ENCODE measurements at regions not wholly inside any gene's neighbourhood (a gene's known extent, or its start where the extent isn't known, plus 50 kb on each side); places are given as distances from the start of the nearest gene placed in this dataset.

DNA sequence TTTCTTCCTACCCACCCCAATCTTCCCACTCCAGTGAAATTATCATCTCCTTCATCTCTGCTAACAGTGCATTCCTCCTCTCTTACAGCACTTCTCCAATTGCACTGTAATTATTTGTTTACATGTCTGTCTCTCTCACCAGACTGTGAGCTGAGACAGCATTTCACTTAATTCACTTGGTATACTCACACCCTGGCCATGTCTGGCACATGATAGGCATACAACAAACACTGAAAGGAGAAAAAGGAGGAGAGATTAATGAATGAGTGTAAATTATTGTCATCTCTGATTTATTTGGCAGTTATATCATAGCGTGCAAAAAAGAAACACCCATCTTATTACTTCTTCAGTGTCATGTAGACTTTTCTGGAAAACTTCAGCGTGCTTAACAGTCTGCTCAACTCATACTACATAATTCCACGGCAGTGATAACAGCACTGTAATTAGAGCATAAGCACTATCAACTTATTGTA is 452.3 kb downstream of the ADAMTS20 start (continued):
- TF ChIP-seq, protein P1, sequence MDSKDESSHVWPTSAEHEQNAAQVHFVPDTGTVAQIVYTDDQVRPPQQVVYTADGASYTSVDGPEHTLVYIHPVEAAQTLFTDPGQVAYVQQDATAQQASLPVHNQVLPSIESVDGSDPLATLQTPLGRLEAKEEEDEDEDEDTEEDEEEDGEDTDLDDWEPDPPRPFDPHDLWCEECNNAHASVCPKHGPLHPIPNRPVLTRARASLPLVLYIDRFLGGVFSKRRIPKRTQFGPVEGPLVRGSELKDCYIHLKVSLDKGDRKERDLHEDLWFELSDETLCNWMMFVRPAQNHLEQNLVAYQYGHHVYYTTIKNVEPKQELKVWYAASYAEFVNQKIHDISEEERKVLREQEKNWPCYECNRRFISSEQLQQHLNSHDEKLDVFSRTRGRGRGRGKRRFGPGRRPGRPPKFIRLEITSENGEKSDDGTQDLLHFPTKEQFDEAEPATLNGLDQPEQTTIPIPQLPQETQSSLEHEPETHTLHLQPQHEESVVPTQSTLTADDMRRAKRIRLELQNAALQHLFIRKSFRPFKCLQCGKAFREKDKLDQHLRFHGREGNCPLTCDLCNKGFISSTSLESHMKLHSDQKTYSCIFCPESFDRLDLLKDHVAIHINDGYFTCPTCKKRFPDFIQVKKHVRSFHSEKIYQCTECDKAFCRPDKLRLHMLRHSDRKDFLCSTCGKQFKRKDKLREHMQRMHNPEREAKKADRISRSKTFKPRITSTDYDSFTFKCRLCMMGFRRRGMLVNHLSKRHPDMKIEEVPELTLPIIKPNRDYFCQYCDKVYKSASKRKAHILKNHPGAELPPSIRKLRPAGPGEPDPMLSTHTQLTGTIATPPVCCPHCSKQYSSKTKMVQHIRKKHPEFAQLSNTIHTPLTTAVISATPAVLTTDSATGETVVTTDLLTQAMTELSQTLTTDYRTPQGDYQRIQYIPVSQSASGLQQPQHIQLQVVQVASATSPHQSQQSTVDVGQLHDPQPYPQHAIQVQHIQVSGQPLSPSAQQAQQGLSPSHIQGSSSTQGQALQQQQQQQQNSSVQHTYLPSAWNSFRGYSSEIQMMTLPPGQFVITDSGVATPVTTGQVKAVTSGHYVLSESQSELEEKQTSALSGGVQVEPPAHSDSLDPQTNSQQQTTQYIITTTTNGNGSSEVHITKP (tag by site-specific recombination; IDR thresholded peaks at IDR 0.05): 0 out of 2 replicates have a peak, but pooled peaks have one; percentile 13
- no peak for TF ChIP-seq ZNF350 (tag by site-specific recombination; IDR thresholded peaks at IDR 0.05)
- no peak for TF ChIP-seq ZBTB7A (tag by site-specific recombination; IDR thresholded peaks at IDR 0.05; ENCODE audit: low read depth)
- peak; percentile 54; the same call in 1 of the 2 replicates for TF ChIP-seq ZEB2 (tag by site-specific recombination; IDR thresholded peaks at IDR 0.05)

DNA sequence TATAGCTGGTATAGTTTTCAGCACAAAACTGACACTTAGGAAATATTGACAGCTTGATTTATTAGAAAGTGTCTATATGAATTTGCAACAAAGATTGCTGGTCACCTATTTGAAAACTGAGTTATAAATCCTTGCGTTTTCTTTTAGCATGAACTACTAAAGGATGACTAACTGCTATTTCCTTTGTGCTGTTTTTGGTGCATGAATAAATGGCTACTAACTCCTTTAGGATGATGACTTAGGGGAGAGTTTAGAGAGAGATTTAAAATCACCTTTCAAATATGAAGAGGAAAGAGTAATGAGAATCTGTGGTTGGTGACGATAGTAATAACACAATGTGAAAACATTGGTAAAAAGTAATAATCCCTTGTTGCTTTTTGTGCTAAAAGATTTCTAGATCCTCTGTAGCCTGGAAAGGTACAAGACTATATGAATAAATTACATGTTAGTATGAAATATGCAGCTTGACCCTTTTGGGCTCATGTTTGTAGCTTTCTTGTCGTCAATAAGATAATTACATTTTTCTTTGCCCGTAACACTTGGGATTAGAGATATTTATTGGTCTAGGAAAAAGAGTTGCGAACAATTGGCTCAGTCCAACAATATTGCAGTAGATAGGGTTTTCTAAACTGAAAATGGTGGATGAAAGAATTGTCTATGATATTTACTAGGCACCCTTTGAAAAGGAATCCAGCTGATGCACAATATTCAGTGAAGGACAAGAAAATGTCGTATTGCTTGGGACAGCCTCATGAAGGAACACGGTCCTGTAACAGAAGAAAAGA is 453.0 kb downstream of the ADAMTS20 start:
- CTCF ChIA-PET: interaction anchor here (0.5 to 1.1 kb wide), 3 partner anchors 9 to 529 kb away, joined by 3 to 4 read pairs (median 4); no protein-coding TSS in a partner anchor
- Histone ChIP-seq H3K9me3 (ENCODE audit: control insufficient read depth, insufficient read depth, low read depth, low read length) (no peaks in the 10 kb centered on the region), H3K4me1 (ENCODE audit: control insufficient read depth, insufficient read depth, low read length) (peaks cover 25% of the 10 kb centered on the region), H3K4me3 (ENCODE audit: low read depth, low read length) (no peak overlapping the region), H3K36me3 (ENCODE audit: control insufficient read depth in 2 of 2, insufficient read depth in 1 of 2, low read length in 2 of 2) (no peaks in the 10 kb centered on the region), H3K27ac (ENCODE audit: extremely low read depth, low read depth, low read length) (no peak overlapping the region)
- TF ChIP-seq, protein P2, sequence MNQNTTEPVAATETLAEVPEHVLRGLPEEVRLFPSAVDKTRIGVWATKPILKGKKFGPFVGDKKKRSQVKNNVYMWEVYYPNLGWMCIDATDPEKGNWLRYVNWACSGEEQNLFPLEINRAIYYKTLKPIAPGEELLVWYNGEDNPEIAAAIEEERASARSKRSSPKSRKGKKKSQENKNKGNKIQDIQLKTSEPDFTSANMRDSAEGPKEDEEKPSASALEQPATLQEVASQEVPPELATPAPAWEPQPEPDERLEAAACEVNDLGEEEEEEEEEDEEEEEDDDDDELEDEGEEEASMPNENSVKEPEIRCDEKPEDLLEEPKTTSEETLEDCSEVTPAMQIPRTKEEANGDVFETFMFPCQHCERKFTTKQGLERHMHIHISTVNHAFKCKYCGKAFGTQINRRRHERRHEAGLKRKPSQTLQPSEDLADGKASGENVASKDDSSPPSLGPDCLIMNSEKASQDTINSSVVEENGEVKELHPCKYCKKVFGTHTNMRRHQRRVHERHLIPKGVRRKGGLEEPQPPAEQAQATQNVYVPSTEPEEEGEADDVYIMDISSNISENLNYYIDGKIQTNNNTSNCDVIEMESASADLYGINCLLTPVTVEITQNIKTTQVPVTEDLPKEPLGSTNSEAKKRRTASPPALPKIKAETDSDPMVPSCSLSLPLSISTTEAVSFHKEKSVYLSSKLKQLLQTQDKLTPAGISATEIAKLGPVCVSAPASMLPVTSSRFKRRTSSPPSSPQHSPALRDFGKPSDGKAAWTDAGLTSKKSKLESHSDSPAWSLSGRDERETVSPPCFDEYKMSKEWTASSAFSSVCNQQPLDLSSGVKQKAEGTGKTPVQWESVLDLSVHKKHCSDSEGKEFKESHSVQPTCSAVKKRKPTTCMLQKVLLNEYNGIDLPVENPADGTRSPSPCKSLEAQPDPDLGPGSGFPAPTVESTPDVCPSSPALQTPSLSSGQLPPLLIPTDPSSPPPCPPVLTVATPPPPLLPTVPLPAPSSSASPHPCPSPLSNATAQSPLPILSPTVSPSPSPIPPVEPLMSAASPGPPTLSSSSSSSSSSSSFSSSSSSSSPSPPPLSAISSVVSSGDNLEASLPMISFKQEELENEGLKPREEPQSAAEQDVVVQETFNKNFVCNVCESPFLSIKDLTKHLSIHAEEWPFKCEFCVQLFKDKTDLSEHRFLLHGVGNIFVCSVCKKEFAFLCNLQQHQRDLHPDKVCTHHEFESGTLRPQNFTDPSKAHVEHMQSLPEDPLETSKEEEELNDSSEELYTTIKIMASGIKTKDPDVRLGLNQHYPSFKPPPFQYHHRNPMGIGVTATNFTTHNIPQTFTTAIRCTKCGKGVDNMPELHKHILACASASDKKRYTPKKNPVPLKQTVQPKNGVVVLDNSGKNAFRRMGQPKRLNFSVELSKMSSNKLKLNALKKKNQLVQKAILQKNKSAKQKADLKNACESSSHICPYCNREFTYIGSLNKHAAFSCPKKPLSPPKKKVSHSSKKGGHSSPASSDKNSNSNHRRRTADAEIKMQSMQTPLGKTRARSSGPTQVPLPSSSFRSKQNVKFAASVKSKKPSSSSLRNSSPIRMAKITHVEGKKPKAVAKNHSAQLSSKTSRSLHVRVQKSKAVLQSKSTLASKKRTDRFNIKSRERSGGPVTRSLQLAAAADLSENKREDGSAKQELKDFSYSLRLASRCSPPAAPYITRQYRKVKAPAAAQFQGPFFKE (tag by site-specific recombination; IDR thresholded peaks at IDR 0.05; ENCODE audit: borderline replicate concordance): no peak
- TF ChIP-seq ZNF2 (tag by site-specific recombination; IDR thresholded peaks at IDR 0.05) (no peak), YY2 (tag by site-specific recombination; IDR thresholded peaks at IDR 0.05) (no peak), SP3 (tag by site-specific recombination; IDR thresholded peaks at IDR 0.05) (no peak), ZNF169 (tag by site-specific recombination; IDR thresholded peaks at IDR 0.05) (no peak), SCRT2 (tag by site-specific recombination; IDR thresholded peaks at IDR 0.05) (no peak), ZNF843 (tag by site-specific recombination; IDR thresholded peaks at IDR 0.05) (no peak), HOXD13 (CRISPR knock-in tag; IDR thresholded peaks at IDR 0.05; ENCODE audit: borderline replicate concordance) (no peak), SP7 (tag by site-specific recombination; IDR thresholded peaks at IDR 0.05) (no peak), ZNF621 (tag by site-specific recombination; IDR thresholded peaks at IDR 0.05) (no peak), ZNF202 (tag by site-specific recombination; IDR thresholded peaks at IDR 0.05; ENCODE audit: borderline replicate concordance) (no peak)
- TF ChIP-seq, protein P3, sequence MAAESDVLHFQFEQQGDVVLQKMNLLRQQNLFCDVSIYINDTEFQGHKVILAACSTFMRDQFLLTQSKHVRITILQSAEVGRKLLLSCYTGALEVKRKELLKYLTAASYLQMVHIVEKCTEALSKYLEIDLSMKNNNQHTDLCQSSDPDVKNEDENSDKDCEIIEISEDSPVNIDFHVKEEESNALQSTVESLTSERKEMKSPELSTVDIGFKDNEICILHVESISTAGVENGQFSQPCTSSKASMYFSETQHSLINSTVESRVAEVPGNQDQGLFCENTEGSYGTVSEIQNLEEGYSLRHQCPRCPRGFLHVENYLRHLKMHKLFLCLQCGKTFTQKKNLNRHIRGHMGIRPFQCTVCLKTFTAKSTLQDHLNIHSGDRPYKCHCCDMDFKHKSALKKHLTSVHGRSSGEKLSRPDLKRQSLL (tag by site-specific recombination; IDR thresholded peaks at IDR 0.05): no peak
- POLR2A ChIA-PET: no interaction called here
